DOHH2 (cell line): ENCODE measurements at regions not wholly inside any gene's neighbourhood (a gene's known extent, or its start where the extent isn't known, plus 50 kb on each side); places are given as distances from the start of the nearest gene placed in this dataset.

Experiments
- H3F3A ChIP-seq: fragments of 200-600 bp; sonication (generic), shearing (Covaris generic); 2 replicates; pipeline ENCODE4 v1.6.0; 2016; ENCODE audit warnings: antibody characterized with exemption, mild to moderate bottlenecking; ENCODE audit not compliant: control insufficient read depth, insufficient read depth
- H3K27ac ChIP-seq: fragments of 200-600 bp; sonication (generic); 2 replicates; pipeline ENCODE4 v1.5.1; 2014; ENCODE audit warnings: low read depth, mild to moderate bottlenecking, low read length, moderate library complexity
- H3K27me3 ChIP-seq: fragments of 200-600 bp; sonication (generic); 2 replicates; pipeline ENCODE4 v1.6.1; 2014; ENCODE audit warnings: mild to moderate bottlenecking, low read length, mixed read lengths; ENCODE audit not compliant: control insufficient read depth
- H3K36me3 ChIP-seq: fragments of 200-600 bp; sonication (generic); 2 replicates; pipeline ENCODE4 v1.6.1; 2014; ENCODE audit warnings: mild to moderate bottlenecking, low read length, moderate library complexity, mixed read lengths; ENCODE audit not compliant: control insufficient read depth
- H3K4me1 ChIP-seq: fragments of 200-600 bp; sonication (generic); 2 replicates; pipeline ENCODE4 v1.6.1; 2014; ENCODE audit warnings: mild to moderate bottlenecking, low read length, mixed read lengths; ENCODE audit not compliant: control insufficient read depth
- H3K4me2 ChIP-seq: fragments of 200-600 bp; sonication (generic); 2 replicates; pipeline ENCODE4 v1.6.0; 2014; ENCODE audit warnings: mild to moderate bottlenecking, low read length, moderate library complexity
- H3K4me3 ChIP-seq: fragments of 200-600 bp; sonication (generic); 2 replicates; pipeline ENCODE4 v1.5.1; 2014; ENCODE audit warnings: mild to moderate bottlenecking, low read length, mixed read lengths
- H3K79me2 ChIP-seq: fragments of 200-600 bp; sonication (generic); 2 replicates; pipeline ENCODE4 v1.6.1; 2014; ENCODE audit warnings: mild to moderate bottlenecking, low read length, mixed read lengths; ENCODE audit not compliant: control insufficient read depth
- H3K9me2 ChIP-seq: fragments of 200-600 bp; sonication (generic); replicated peaks from 2 replicates; pipeline ENCODE4 v1.6.1; 2014; ENCODE audit warnings: mild to moderate bottlenecking, low read length, mixed read lengths; ENCODE audit not compliant: control insufficient read depth
- H3K9me3 ChIP-seq: fragments of 200-600 bp; sonication (generic); 2 replicates; pipeline ENCODE4 v1.6.1; 2014; ENCODE audit warnings: antibody characterized with exemption, low read length, mixed read lengths; ENCODE audit not compliant: control insufficient read depth, insufficient read depth
- H4K20me1 ChIP-seq: fragments of 200-600 bp; sonication (generic); 2 replicates; pipeline ENCODE4 v1.6.0; 2014; ENCODE audit warnings: low read depth, mild to moderate bottlenecking, antibody characterized with exemption, low read length, moderate library complexity; ENCODE audit not compliant: control insufficient read depth, insufficient read depth
- CTCF ChIP-seq: fragments of 200-600 bp; sonication (generic); IDR thresholded peaks from one replicate; pipeline ENCODE4 v1.5.1; 2014; ENCODE audit warnings: antibody characterized with exemption, mild to moderate bottlenecking, low read depth, low read length; ENCODE audit not compliant: poor library complexity, severe bottlenecking
- EZH2phosphoT487 ChIP-seq: fragments of 200-600 bp; sonication (generic); IDR thresholded peaks from 2 replicates; pipeline ENCODE4 v1.6.1; 2017; ENCODE audit warnings: borderline replicate concordance, mild to moderate bottlenecking, antibody characterized with exemption, low read length, moderate library complexity, mixed read lengths

DNA sequence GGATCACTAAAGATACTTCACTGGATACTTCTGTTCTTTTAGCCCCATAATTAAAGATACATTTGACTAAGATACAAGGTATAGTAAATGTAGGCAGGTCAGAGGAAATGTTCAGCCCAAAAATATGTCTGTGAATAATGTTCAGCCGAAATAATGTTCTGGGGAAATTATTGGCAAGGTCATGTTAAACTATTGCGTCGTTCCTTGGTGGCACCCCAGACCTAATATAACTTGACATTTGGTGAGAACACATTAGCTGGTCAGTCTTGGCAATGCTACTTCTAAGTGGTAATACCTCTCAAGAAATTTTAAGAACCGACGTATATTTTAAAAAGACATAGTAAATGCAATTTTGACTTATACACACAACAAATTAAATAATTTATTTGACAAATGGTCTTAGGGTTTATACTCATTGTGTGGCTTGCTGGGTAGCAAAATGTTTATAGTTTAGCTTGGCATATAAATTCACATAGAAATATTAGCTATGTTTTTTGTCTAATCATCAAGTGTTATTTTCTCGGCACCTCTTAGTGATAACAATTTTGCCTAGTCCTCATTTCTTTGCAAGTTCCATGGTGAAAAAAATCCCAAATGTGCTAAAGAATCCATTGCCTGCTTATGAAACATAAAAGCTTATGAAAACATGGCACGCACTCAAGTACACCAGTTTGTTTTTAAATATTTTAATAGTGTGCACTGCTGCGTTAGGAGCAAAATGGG is 270.3 kb upstream of the NEBL start:
- H3K27ac ChIP-seq = no peak overlapping the region
- H3K4me1 ChIP-seq = no peaks in the 10 kb centered on the region
- H3K9me2 ChIP-seq = no peaks in the 10 kb centered on the region
- 0 out of 2 replicates have a peak, but pooled peaks cover 2% of the 10 kb centered on the region for H3K27me3 ChIP-seq
- H3K79me2 ChIP-seq = no peaks in the 10 kb centered on the region
- H4K20me1 ChIP-seq = no peaks in the 10 kb centered on the region
- H3K4me3 ChIP-seq = no peak overlapping the region
- H3F3A ChIP-seq = no peaks in the 10 kb centered on the region
- TF ChIP-seq EZH2phosphoT487 (no peak), CTCF (no peak)
- H3K36me3 ChIP-seq = no peaks in the 10 kb centered on the region
- no peak overlapping the region for H3K4me2 ChIP-seq
- H3K9me3 ChIP-seq = no peaks in the 10 kb centered on the region

- no peaks in the 10 kb centered on the region for H3K9me3 ChIP-seq
- no peaks in the 10 kb centered on the region for H3K36me3 ChIP-seq
- no peaks in the 10 kb centered on the region for H3K4me1 ChIP-seq
- H3F3A ChIP-seq = no peaks in the 10 kb centered on the region
- TF ChIP-seq EZH2phosphoT487 (no peak), CTCF (no peak)
- 0 out of 2 replicates have a peak, but pooled peaks cover 2% of the 10 kb centered on the region for H3K27me3 ChIP-seq
- no peaks in the 10 kb centered on the region for H4K20me1 ChIP-seq
- H3K79me2 ChIP-seq = no peaks in the 10 kb centered on the region
- no peak overlapping the region for H3K4me2 ChIP-seq
- no peak overlapping the region for H3K4me3 ChIP-seq
- no peak overlapping the region for H3K27ac ChIP-seq
- H3K9me2 ChIP-seq = no peaks in the 10 kb centered on the region
These were observed 269.6 kb upstream of the NEBL start for GRCh38 chr10:21166557-21167287.

- H3K9me2 ChIP-seq = no peaks in the 10 kb centered on the region
- no peaks in the 10 kb centered on the region for H3K4me1 ChIP-seq
- H3K27ac ChIP-seq = no peak overlapping the region
- no peaks in the 10 kb centered on the region for H3K79me2 ChIP-seq
- TF ChIP-seq CTCF (no peak), EZH2phosphoT487 (no peak)
- H3K4me2 ChIP-seq = no peak overlapping the region
- H3K4me3 ChIP-seq = no peak overlapping the region
- H3K36me3 ChIP-seq = no peaks in the 10 kb centered on the region
- 0 out of 2 replicates have a peak, but pooled peaks cover 2% of the 10 kb centered on the region for H3K27me3 ChIP-seq
- no peaks in the 10 kb centered on the region for H3K9me3 ChIP-seq
- no peaks in the 10 kb centered on the region for H3F3A ChIP-seq
- no peaks in the 10 kb centered on the region for H4K20me1 ChIP-seq
These were observed 268.4 kb upstream of the NEBL start for GRCh38 chr10:21165489-21165888.
